H1 (cell line): ENCODE measurements at regions not wholly inside any gene's neighbourhood (a gene's known extent, or its start where the extent isn't known, plus 50 kb on each side); places are given as distances from the start of the nearest gene placed in this dataset.

Experiments
- SUZ12 ChIP-seq: fragments of 200-600 bp; sonication (generic); IDR thresholded peaks from 2 replicates; pipeline ENCODE4 v1.6.1; 2012; ENCODE audit warnings: mild to moderate bottlenecking, inconsistent platforms, low read length, moderate library complexity, mixed read lengths
- TCF12 ChIP-seq: IDR thresholded peaks from 2 replicates; pipeline ENCODE4 v1.6.1; 2011; ENCODE audit warnings: low read depth, mild to moderate bottlenecking, low read length

- TF ChIP-seq SUZ12 (no peak), TCF12 (no peak)
These were observed 747.9 kb downstream of the NXPH1 start (continued) for GRCh38 chr7:9181356-9181755.
